DMS 273 (cell line): ENCODE measurements at regions not wholly inside any gene's neighbourhood (a gene's known extent, or its start where the extent isn't known, plus 50 kb on each side); places are given as distances from the start of the nearest gene placed in this dataset.
"Not testable (repeated sequence)": the region's sequence is repeated elsewhere in the genome, so short reads cannot be mapped to it uniquely, and the experiment has no call there.

Experiments
- DNase-seq: peaks from one replicate; lab custom pipeline; 2025; ENCODE audit not compliant: unreplicated experiment; lab: John Stamatoyannopoulos, UW

GRCh38 chr7:153590571-153590970, 461.6 kb upstream of the DPP6 start:
- DNase-seq: no peak

- DNase-seq: no peak
Observed at GRCh38 chr7:153607354-153607753, 444.8 kb upstream of the DPP6 start.

- DNase-seq: no peak
Observed at GRCh38 chr7:153616711-153617325, 435.4 kb upstream of the DPP6 start.

- DNase-seq: no peak
Observed at GRCh38 chr7:153627323-153627722, 424.9 kb upstream of the DPP6 start.

- no peak for DNase-seq
Observed at GRCh38 chr7:153628406-153628805, 423.8 kb upstream of the DPP6 start.

- DNase-seq: no peak
Observed at GRCh38 chr7:153628825-153629224, 423.4 kb upstream of the DPP6 start.

GRCh38 chr7:153638821-153639435, 413.3 kb upstream of the DPP6 start:
- no peak for DNase-seq

- DNase-seq: no peak
Observed at GRCh38 chr7:153640586-153640985, 411.6 kb upstream of the DPP6 start.

- no peak for DNase-seq
Observed at GRCh38 chr7:153641199-153641598, 411.0 kb upstream of the DPP6 start.

GRCh38 chr7:153642989-153643388, 409.2 kb upstream of the DPP6 start:
- DNase-seq: no peak

- no peak for DNase-seq
Observed at GRCh38 chr7:153657182-153657800, 394.9 kb upstream of the DPP6 start.

- no peak for DNase-seq
Observed at GRCh38 chr7:153675131-153675530, 377.1 kb upstream of the DPP6 start.

GRCh38 chr7:153682628-153683027, 369.6 kb upstream of the DPP6 start:
- no peak for DNase-seq

GRCh38 chr7:153696242-153696641, 356.0 kb upstream of the DPP6 start:
- no peak for DNase-seq

GRCh38 chr7:153698046-153698445, 354.2 kb upstream of the DPP6 start:
- no peak for DNase-seq

- no peak for DNase-seq
Observed at GRCh38 chr7:153701678-153702077, 350.5 kb upstream of the DPP6 start.

- DNase-seq: not testable (repeated sequence)
Observed at GRCh38 chr7:153723892-153724291, 328.3 kb upstream of the DPP6 start.

GRCh38 chr7:153731504-153731903, 320.7 kb upstream of the DPP6 start:
- not testable (repeated sequence) for DNase-seq

GRCh38 chr7:153743434-153743833, 308.8 kb upstream of the DPP6 start:
- not testable (repeated sequence) for DNase-seq

- not testable (repeated sequence) for DNase-seq
Observed at GRCh38 chr7:153747969-153748368, 304.2 kb upstream of the DPP6 start.

- not testable (repeated sequence) for DNase-seq
Observed at GRCh38 chr7:153748885-153749284, 303.3 kb upstream of the DPP6 start.

- DNase-seq: not testable (repeated sequence)
Observed at GRCh38 chr7:153765869-153766268, 286.3 kb upstream of the DPP6 start.
